ENCODE measurements at regions not wholly inside any gene's neighbourhood (a gene's known extent, or its start where the extent isn't known, plus 50 kb on each side); places are given as distances from the start of the nearest gene placed in this dataset.

- POLR2A ChIA-PET = no interaction called here
- TF ChIP-seq ZNF423 (CRISPR knock-in tag; IDR thresholded peaks at IDR 0.05) = no peak
- TF ChIP-seq IRF2 (CRISPR knock-in tag; IDR thresholded peaks at IDR 0.05; ENCODE audit: borderline replicate concordance, low read depth) = no peak
- TF ChIP-seq NR3C1 (CRISPR knock-in tag; conservative IDR thresholded peaks at IDR 0.05; ENCODE audit: low read depth) = no peak
- TF ChIP-seq SOX15 (CRISPR knock-in tag; IDR thresholded peaks at IDR 0.05) = no peak
- TF ChIP-seq ESRRA (CRISPR knock-in tag; IDR thresholded peaks at IDR 0.05; ENCODE audit: borderline replicate concordance) = no peak
- TF ChIP-seq NFE2L1 (CRISPR knock-in tag; IDR thresholded peaks at IDR 0.05) = no peak
- no peak for DNase-seq (ENCODE audit: low spot score)
- CTCF ChIA-PET = no interaction called here
- H3K27ac Mint-ChIP-seq = no peak overlapping the region
- H3K4me3 Mint-ChIP-seq = no peak overlapping the region
- ATAC-seq = peak; percentile 38
- peaks cover 30% of the 10 kb centered on the region for H3K9me3 Mint-ChIP-seq
- no peaks in the 10 kb centered on the region; the same call in 1 of the 2 replicates for H3K27me3 Mint-ChIP-seq (ENCODE audit: low read depth)
- peaks cover 4% of the 10 kb centered on the region for H3K36me3 Mint-ChIP-seq
- peaks cover 21% of the 10 kb centered on the region for H3K4me1 Mint-ChIP-seq
These were observed 231.7 kb downstream of the HAPSTR1 start for GRCh38 chr16:9323170-9323569.

DNA sequence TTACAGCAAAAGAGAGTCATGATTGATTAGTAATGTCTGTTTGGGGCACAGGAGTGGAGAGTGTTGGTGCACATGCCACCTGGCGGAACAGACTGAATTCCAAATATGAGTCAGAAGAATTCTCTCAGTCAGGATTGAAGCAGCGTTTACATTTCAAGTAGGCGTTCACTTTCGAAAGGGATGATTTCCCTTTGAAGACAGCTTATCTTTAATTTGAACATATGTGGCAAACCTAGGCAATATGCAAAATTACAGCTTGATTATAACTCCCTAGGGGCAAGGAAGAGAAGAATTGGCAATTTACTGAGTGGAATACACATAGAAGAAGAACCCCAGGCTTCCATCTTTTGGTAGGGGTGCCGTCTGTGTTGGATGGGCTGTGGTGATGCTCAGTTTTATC, 235.8 kb downstream of the HAPSTR1 start:
- POLR2A ChIA-PET = no interaction called here
- CTCF ChIA-PET = no interaction called here
- H3K27ac Mint-ChIP-seq = no peak overlapping the region
- no peaks in the 10 kb centered on the region; the same call in 1 of the 2 replicates for H3K27me3 Mint-ChIP-seq (ENCODE audit: low read depth)
- H3K36me3 Mint-ChIP-seq = no peaks in the 10 kb centered on the region
- H3K4me1 Mint-ChIP-seq = peaks cover 11% of the 10 kb centered on the region
- ATAC-seq = no peak
- no peak for DNase-seq (ENCODE audit: low spot score)
- TF ChIP-seq, protein P1, sequence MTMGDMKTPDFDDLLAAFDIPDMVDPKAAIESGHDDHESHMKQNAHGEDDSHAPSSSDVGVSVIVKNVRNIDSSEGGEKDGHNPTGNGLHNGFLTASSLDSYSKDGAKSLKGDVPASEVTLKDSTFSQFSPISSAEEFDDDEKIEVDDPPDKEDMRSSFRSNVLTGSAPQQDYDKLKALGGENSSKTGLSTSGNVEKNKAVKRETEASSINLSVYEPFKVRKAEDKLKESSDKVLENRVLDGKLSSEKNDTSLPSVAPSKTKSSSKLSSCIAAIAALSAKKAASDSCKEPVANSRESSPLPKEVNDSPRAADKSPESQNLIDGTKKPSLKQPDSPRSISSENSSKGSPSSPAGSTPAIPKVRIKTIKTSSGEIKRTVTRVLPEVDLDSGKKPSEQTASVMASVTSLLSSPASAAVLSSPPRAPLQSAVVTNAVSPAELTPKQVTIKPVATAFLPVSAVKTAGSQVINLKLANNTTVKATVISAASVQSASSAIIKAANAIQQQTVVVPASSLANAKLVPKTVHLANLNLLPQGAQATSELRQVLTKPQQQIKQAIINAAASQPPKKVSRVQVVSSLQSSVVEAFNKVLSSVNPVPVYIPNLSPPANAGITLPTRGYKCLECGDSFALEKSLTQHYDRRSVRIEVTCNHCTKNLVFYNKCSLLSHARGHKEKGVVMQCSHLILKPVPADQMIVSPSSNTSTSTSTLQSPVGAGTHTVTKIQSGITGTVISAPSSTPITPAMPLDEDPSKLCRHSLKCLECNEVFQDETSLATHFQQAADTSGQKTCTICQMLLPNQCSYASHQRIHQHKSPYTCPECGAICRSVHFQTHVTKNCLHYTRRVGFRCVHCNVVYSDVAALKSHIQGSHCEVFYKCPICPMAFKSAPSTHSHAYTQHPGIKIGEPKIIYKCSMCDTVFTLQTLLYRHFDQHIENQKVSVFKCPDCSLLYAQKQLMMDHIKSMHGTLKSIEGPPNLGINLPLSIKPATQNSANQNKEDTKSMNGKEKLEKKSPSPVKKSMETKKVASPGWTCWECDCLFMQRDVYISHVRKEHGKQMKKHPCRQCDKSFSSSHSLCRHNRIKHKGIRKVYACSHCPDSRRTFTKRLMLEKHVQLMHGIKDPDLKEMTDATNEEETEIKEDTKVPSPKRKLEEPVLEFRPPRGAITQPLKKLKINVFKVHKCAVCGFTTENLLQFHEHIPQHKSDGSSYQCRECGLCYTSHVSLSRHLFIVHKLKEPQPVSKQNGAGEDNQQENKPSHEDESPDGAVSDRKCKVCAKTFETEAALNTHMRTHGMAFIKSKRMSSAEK (CRISPR knock-in tag; IDR thresholded peaks at IDR 0.05; ENCODE audit: borderline replicate concordance) = no peak
- TF ChIP-seq ZNF671 (CRISPR knock-in tag; IDR thresholded peaks at IDR 0.05) = no peak
- TF ChIP-seq ARID4B (CRISPR knock-in tag; IDR thresholded peaks at IDR 0.05; ENCODE audit: borderline replicate concordance) = no peak
- peaks cover 5% of the 10 kb centered on the region; the same call in 1 of the 2 replicates for H3K9me3 Mint-ChIP-seq
- no peak overlapping the region for H3K4me3 Mint-ChIP-seq

DNA sequence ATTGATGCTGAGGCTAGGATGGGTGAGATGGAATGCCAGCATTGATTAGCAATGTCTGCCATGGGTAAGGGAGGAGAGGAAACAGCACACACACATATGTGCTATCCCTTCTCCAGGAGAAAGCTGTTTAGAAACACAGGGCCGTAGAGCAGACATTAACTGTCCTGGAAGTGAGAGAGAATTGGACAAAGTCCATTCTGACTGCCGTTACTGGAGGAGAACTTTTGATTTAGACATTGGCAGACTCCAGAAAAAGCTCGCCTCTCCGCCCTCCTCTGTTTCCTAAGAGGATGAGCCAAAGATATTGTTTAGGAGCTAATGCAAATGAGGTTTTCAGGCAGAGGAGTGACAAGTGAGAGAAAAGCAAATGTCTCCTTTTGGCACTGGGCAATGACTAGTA, 237.0 kb downstream of the HAPSTR1 start:
- Mint-ChIP-seq H3K4me1 (peaks cover 1% of the 10 kb centered on the region), H3K27me3 (ENCODE audit: low read depth) (no peaks in the 10 kb centered on the region; the same call in 1 of the 2 replicates), H3K36me3 (peaks cover 7% of the 10 kb centered on the region; the same call in 1 of the 2 replicates), H3K27ac (no peak overlapping the region), H3K9me3 (peaks cover 16% of the 10 kb centered on the region), H3K4me3 (no peak overlapping the region)
- ChIA-PET POLR2A (no interaction called here), CTCF (no interaction called here)
- DNase-seq (ENCODE audit: low spot score) (no peak), ATAC-seq (no peak)
- TF ChIP-seq, protein P2, sequence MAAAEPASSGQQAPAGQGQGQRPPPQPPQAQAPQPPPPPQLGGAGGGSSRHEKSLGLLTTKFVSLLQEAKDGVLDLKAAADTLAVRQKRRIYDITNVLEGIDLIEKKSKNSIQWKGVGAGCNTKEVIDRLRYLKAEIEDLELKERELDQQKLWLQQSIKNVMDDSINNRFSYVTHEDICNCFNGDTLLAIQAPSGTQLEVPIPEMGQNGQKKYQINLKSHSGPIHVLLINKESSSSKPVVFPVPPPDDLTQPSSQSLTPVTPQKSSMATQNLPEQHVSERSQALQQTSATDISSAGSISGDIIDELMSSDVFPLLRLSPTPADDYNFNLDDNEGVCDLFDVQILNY (CRISPR knock-in tag; IDR thresholded peaks at IDR 0.05) = no peak
- TF ChIP-seq CREM (CRISPR knock-in tag; IDR thresholded peaks at IDR 0.05) = no peak
- TF ChIP-seq IRF1 (CRISPR knock-in tag; IDR thresholded peaks at IDR 0.05) = no peak
- TF ChIP-seq KAT7 (CRISPR knock-in tag; IDR thresholded peaks at IDR 0.05; ENCODE audit: borderline replicate concordance) = no peak
- TF ChIP-seq NR2C2 (CRISPR knock-in tag; IDR thresholded peaks at IDR 0.05) = no peak
- no peak for TF ChIP-seq ETV6 (CRISPR knock-in tag; IDR thresholded peaks at IDR 0.05)
- TF ChIP-seq, protein P3, sequence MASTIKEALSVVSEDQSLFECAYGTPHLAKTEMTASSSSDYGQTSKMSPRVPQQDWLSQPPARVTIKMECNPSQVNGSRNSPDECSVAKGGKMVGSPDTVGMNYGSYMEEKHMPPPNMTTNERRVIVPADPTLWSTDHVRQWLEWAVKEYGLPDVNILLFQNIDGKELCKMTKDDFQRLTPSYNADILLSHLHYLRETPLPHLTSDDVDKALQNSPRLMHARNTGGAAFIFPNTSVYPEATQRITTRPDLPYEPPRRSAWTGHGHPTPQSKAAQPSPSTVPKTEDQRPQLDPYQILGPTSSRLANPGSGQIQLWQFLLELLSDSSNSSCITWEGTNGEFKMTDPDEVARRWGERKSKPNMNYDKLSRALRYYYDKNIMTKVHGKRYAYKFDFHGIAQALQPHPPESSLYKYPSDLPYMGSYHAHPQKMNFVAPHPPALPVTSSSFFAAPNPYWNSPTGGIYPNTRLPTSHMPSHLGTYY (CRISPR knock-in tag; IDR thresholded peaks at IDR 0.05) = no peak
- TF ChIP-seq HMGXB4 (CRISPR knock-in tag; IDR thresholded peaks at IDR 0.05) = no peak
- TF ChIP-seq, protein P4, sequence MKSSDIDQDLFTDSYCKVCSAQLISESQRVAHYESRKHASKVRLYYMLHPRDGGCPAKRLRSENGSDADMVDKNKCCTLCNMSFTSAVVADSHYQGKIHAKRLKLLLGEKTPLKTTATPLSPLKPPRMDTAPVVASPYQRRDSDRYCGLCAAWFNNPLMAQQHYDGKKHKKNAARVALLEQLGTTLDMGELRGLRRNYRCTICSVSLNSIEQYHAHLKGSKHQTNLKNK (CRISPR knock-in tag; IDR thresholded peaks at IDR 0.05) = no peak

Data from WTC11 (cell line).